NCI-H128 (cell line): ENCODE measurements at regions not wholly inside any gene's neighbourhood (a gene's known extent, or its start where the extent isn't known, plus 50 kb on each side); places are given as distances from the start of the nearest gene placed in this dataset.

Experiments
- DNase-seq: peaks from one replicate; lab custom pipeline; 2025; ENCODE audit not compliant: unreplicated experiment; lab: John Stamatoyannopoulos, UW

DNA sequence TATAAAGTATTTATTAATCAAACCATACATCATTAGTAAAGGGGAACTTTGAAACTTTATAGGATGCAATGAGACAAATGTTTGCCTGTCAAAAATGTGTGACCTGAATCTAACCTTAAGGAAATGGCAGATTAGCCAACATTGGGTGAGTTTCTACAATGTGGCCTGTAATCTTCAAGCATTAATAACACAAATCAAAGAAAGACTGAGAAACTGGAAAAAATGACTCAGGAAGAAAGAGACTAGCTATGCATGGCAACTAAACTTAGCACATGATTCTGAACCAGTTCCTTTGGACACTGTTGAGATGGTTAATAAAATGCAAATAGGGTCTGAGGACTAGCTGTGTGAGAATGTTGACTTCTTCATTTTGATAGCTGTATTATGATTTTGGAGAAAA, 628.6 kb upstream of the ID2 start:
- DNase-seq = no peak

DNA sequence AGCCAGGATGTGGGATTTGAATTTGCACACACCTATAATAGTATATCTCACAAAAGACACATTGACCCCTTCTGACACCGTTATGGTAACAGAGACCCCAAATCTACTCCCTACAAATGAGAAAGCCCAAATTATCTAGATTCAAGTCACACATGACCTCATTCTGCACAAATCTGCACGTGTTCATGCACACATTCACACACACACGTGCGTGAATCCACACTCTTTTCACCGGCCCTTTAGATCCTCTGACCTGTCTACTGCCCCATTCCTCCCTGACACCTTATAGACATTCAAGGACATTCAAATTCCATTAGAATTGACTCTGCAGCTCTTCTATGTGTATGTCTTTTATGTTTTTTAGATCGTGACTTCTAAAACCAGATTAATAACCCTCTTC, 627.8 kb upstream of the ID2 start:
- no peak for DNase-seq

GRCh38 chr2:8058652-8059051, 623.2 kb upstream of the ID2 start:
- DNase-seq = no peak

DNA sequence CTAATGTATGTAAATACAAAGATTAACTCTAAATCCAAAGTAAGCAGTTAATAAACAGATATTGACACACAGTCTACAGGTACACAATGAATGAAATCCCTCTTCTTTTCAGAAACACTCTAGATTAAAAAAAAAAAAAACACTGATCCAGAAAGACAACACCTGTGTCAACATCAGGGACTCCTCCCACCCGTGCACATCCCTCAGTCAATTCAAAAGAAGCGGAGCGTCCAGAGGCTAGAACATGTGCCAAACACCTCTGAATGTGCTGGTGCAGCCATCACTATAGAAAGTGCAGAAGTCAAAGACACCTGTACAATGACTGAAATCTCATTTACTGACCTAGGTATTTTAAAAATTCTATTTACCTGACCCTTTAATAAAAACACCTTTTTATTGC, 622.6 kb upstream of the ID2 start:
- DNase-seq = no peak

DNA sequence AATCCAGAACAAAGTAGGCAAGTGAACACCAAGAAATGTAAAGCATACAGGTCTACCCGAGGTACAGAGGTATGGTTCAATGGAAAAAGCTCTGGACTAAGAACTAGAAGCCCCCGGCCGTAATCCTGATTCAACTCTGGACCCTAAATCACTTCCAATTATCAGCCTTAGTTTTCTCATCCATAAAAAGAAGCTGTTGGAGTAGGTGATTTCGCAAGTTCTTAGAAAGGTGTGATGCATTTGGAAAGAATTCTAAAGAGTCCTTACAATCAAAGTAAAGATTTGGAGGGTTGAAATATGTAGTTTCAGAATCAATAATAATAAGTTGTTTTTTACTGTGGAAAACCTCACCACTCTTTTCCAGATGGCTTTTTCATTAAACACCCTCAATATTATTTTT, 622.1 kb upstream of the ID2 start:
- DNase-seq = no peak

GRCh38 chr2:8061219-8061618, 620.6 kb upstream of the ID2 start:
- DNase-seq = no peak

GRCh38 chr2:8064603-8065002, 617.3 kb upstream of the ID2 start:
- DNase-seq = no peak

- no peak for DNase-seq
Measured at GRCh38 chr2:8065191-8065590, 616.7 kb upstream of the ID2 start.

GRCh38 chr2:8067784-8068336, 614.0 kb upstream of the ID2 start:
- DNase-seq = no peak

GRCh38 chr2:8072907-8073306, 608.9 kb upstream of the ID2 start:
- DNase-seq = no peak

- no peak for DNase-seq
Measured at GRCh38 chr2:8073916-8074315, 607.9 kb upstream of the ID2 start.

- DNase-seq = no peak
Measured at GRCh38 chr2:8076448-8077342, 605.2 kb upstream of the ID2 start.

DNA sequence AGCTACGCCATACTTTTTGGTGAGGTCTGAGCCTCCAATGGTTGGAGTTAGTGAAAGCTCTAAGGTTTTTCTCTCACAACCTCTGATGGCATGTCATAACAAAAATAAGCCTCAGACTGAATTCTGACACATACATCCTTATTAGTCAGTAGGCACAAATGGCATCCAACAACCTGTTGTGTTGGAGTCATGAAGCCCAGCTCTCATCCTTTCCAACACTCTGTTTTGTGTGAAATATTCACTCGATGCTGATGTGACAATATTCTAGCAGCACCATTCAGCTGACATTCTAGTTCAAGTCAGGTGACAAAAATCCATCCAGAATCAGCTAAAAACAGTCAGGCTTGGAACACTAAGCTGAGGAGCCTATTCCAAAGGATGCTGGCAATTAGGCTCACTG, 603.2 kb upstream of the ID2 start:
- no peak for DNase-seq

DNA sequence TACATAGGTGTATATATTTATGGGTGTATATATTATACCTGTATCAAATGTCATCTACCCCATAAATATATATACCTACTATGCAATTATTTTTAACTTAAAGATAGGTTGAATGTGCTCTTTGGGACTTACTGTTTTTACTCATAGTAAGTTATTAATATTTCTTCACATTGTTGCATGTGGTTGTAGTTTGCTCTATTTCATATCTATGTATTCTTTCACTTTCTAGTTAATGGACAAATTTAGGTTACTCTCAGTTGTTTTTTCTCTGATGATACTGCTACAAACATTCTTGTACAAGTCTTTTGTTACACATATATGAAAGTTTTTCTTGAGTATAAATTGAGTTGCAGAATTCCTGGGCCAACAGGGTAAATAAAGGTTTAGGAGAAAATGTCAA, 601.8 kb upstream of the ID2 start:
- DNase-seq = no peak

DNA sequence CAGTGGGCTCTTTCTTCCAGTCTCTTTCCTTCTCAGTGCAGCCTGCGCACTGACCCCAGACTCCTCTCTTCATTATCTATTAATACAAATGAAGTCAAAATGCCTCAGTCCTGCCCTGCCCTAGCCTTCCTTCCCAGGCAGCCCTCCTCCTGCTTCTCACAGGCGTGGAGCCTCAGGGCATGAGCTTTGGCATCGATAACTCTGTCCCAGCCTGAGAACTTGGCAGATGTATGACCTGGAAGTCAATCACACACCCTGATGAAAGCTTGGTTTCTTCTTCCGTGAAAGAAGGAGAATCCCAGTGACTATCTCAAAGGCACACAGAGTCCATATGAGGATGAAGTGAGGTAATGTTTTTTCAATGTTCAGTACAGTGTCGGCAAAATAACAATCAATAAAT, 600.7 kb upstream of the ID2 start:
- DNase-seq = no peak

DNA sequence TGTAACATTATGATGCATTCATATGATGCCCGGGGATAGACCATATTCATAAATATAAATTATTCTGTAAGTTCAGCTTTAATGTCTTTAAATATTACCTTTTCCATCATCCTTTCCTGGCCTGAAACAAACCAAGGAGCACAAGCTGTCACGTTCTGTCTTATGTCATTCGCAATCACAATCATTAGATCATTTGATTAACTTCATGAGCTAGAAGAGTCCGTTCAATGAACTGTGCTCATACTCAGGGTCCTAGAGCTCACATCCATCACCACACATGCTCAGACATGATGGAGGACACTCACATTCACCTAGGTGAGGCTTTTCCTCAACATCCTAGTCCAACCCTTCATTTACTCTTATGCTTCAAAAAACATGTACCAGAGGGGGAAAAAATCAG, 599.0 kb upstream of the ID2 start:
- no peak for DNase-seq

DNA sequence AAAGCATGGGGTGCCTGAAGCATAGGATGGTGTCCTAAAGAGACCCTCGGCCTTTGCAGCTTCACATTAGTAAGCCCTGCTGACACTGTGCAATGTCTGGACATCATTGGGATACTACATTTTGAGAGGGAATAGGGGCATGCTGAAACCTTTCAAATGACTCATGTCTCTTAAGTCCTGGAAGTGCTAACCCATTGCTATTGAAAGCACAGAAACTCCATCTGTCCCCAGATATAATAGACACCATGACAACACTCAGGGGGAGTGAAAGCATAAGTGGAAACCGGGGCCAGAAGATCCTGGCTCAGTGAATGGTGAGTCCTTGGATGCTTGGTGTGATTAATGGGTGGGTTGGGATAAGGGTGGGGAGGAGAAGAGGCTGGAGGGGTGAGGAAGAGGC, 595.5 kb upstream of the ID2 start:
- no peak for DNase-seq

GRCh38 chr2:8086796-8087479, 594.9 kb upstream of the ID2 start:
- DNase-seq = no peak

- no peak for DNase-seq
Measured at GRCh38 chr2:8087480-8087840, 594.4 kb upstream of the ID2 start.

GRCh38 chr2:8088810-8089209, 593.0 kb upstream of the ID2 start:
- DNase-seq = no peak

GRCh38 chr2:8089596-8089995, 592.3 kb upstream of the ID2 start:
- no peak for DNase-seq
